ENCODE measurements at regions not wholly inside any gene's neighbourhood (a gene's known extent, or its start where the extent isn't known, plus 50 kb on each side); places are given as distances from the start of the nearest gene placed in this dataset.
"Not testable (repeated sequence)": the region's sequence is repeated elsewhere in the genome, so short reads cannot be mapped to it uniquely, and the experiment has no call there.

GRCh38 chr6:776528-776931 lies 83.6 kb upstream of the EXOC2 start:
- no peak for DNase-seq (ENCODE audit: low spot score)

- DNase-seq (ENCODE audit: low spot score), result no peak
Measured at GRCh38 chr6:775863-776262, 82.9 kb upstream of the EXOC2 start.

- not testable (repeated sequence) for DNase-seq (ENCODE audit: low spot score)
Measured at GRCh38 chr6:771683-772082, 78.7 kb upstream of the EXOC2 start.

- DNase-seq (ENCODE audit: low spot score), result no peak
Measured at GRCh38 chr6:767755-768512, 75.0 kb upstream of the EXOC2 start.

- DNase-seq (ENCODE audit: low spot score), result no peak
Measured at GRCh38 chr6:766625-767024, 73.7 kb upstream of the EXOC2 start.

- no peak for DNase-seq (ENCODE audit: low spot score)
Measured at GRCh38 chr6:761997-762396, 69.1 kb upstream of the EXOC2 start.

- DNase-seq (ENCODE audit: low spot score), result no peak
Measured at GRCh38 chr6:760982-761955, 68.3 kb upstream of the EXOC2 start.

- DNase-seq (ENCODE audit: low spot score), result no peak
Measured at GRCh38 chr6:759729-760128, 66.8 kb upstream of the EXOC2 start.

- DNase-seq (ENCODE audit: low spot score), result no peak
Measured at GRCh38 chr6:756224-756623, 63.3 kb upstream of the EXOC2 start.

GRCh38 chr6:754202-754601 lies 61.3 kb upstream of the EXOC2 start:
- DNase-seq (ENCODE audit: low spot score), result no peak

GRCh38 chr6:753486-753885 lies 60.5 kb upstream of the EXOC2 start:
- DNase-seq (ENCODE audit: low spot score), result no peak

- no peak for DNase-seq (ENCODE audit: low spot score)
Measured at GRCh38 chr6:752438-752837, 59.5 kb upstream of the EXOC2 start.

- no peak for DNase-seq (ENCODE audit: low spot score)
Measured at GRCh38 chr6:751765-752164, 58.8 kb upstream of the EXOC2 start.

- no peak for DNase-seq (ENCODE audit: low spot score)
Measured at GRCh38 chr6:747921-748320, 55.0 kb upstream of the EXOC2 start.

- DNase-seq (ENCODE audit: low spot score), result no peak
Measured at GRCh38 chr6:747028-747427, 54.1 kb upstream of the EXOC2 start.

- DNase-seq (ENCODE audit: low spot score), result no peak
Measured at GRCh38 chr6:744666-745353, 51.9 kb upstream of the EXOC2 start.

GRCh38 chr6:743320-744096 lies 50.6 kb upstream of the EXOC2 start:
- DNase-seq (ENCODE audit: low spot score), result no peak

All from iPS-NIHi11 (cell line).